HepG2 (cell line): ENCODE measurements at regions not wholly inside any gene's neighbourhood (a gene's known extent, or its start where the extent isn't known, plus 50 kb on each side); places are given as distances from the start of the nearest gene placed in this dataset.

Source experiments
- ATAC-seq: fragments of 200-7000 bp; cut with Tn5 transposase; 3 replicates; pipeline ENCODE4 v1.9.1; 2020; ENCODE audit warnings: mild to moderate bottlenecking, moderate library complexity
- BruUV-seq: library from RNA; stranded (reverse); fragments of 400-500 nt; replicated peaks from 2 replicates; lab custom pipeline; 2021; lab: Mats Ljungman, UMichigan
- CTCF ChIA-PET: fragments of 300-600 bp; formaldehyde crosslinking; extraction: SDS; loops from one replicate; lab custom pipeline; 2021; ENCODE audit warnings: low total read pairs, inconsistent platforms, low intra/inter-chr PET ratio; lab: Yijun Ruan, JAX
- POLR2A ChIA-PET: fragments of 350-600 bp; sonication (Branson Sonifier 250); formaldehyde crosslinking; loops from one replicate; lab custom pipeline; 2020; ENCODE audit warnings: antibody characterized with exemption, inconsistent platforms; lab: Yijun Ruan, JAX
- DNase-seq: peaks from one replicate; pipeline ENCODE4 v3.0.0-alpha.2; 2015; ENCODE audit warnings: low spot score
- FAIRE-seq: peaks from 3 replicates; lab custom pipeline; 2011; peaks lifted over from hg19 to GRCh38; lab: Jason Lieb, UNC
- H2AFZ ChIP-seq: one replicate; pipeline ENCODE4 v1.6.1; 2011; ENCODE audit warnings: low read length, inconsistent platforms
- H3K27ac ChIP-seq: fragments of 300-600 bp; 3 replicates; pipeline ENCODE4 v1.8.0; 2011; ENCODE audit warnings: mixed run types, mild to moderate bottlenecking, mixed read lengths, low read length, inconsistent platforms; ENCODE audit not compliant: insufficient read depth; ENCODE audit errors: extremely low read length
- H3K27me3 ChIP-seq, 2 experiments: fragments of 200-600 bp in 1 of 2; 2 replicates in 1 of 2; 3 replicates in 1 of 2; pipeline versions ENCODE4 v1.6.0 to v1.8.0; 2011; ENCODE audit warnings: low read length in 2 of 2, mild to moderate bottlenecking in 2 of 2, moderate library complexity in 2 of 2, inconsistent platforms in 1 of 2; ENCODE audit not compliant: insufficient read depth in 2 of 2, control insufficient read depth in 1 of 2
- H3K36me3 ChIP-seq, 2 experiments: fragments of 200-600 bp in 1 of 2; replicated peaks in 1 of 2; 2 replicates in 1 of 2; 3 replicates in 1 of 2; pipeline versions ENCODE4 v1.5.1 to v1.8.0; 2011; ENCODE audit warnings: low read length in 2 of 2, inconsistent platforms in 1 of 2; ENCODE audit not compliant: insufficient read depth in 2 of 2, control insufficient read depth in 1 of 2
- H3K4me1 ChIP-seq: 2 replicates; pipeline ENCODE4 v1.5.1; 2012; ENCODE audit warnings: low read length, inconsistent platforms; ENCODE audit not compliant: insufficient read depth
- H3K4me2 ChIP-seq: 2 replicates; pipeline ENCODE4 v1.6.0; 2011; ENCODE audit warnings: low read depth, low read length, inconsistent platforms
- H3K4me3 ChIP-seq, 3 experiments: fragments of 200-600 bp in 1 of 3; sonication (generic), shearing (Covaris generic) in 1 of 3; replicated peaks in 1 of 3; 2 replicates each; pipeline ENCODE4 v1.5.1; 2011 to 2016; ENCODE audit warnings: low read length in 3 of 3, inconsistent platforms in 2 of 3, low read depth in 2 of 3, mild to moderate bottlenecking in 2 of 3, control low read depth in 1 of 3, mixed read lengths in 1 of 3; ENCODE audit not compliant: insufficient read depth in 1 of 3
- H3K79me2 ChIP-seq: one replicate; pipeline ENCODE4 v1.6.1; 2011; ENCODE audit warnings: low read length, inconsistent platforms; ENCODE audit not compliant: insufficient read depth
- H3K9ac ChIP-seq: 2 replicates; pipeline ENCODE4 v1.6.0; 2011; ENCODE audit warnings: mild to moderate bottlenecking, low read depth, low read length, inconsistent platforms; ENCODE audit not compliant: insufficient read depth
- H3K9me3 ChIP-seq: 2 replicates; pipeline ENCODE4 v1.5.1; 2012; ENCODE audit warnings: mild to moderate bottlenecking, low read length
- H4K20me1 ChIP-seq: 2 replicates; pipeline ENCODE4 v1.6.0; 2011; ENCODE audit warnings: inconsistent platforms, mild to moderate bottlenecking, low read length, moderate library complexity; ENCODE audit not compliant: insufficient read depth
- IRF2 ChIP-seq: IDR thresholded peaks from 2 replicates; pipeline ENCODE4 v1.6.1; 2018; ENCODE audit warnings: missing genetic modification reagents, missing compliant biosample characterization
- MIER2 ChIP-seq: IDR thresholded peaks from 2 replicates; pipeline ENCODE4 v1.6.1; 2016; ENCODE audit warnings: missing biosample characterization, missing genetic modification reagents
- MTA1 ChIP-seq: sonication (generic); formaldehyde crosslinking; IDR thresholded peaks from 2 replicates; pipeline ENCODE4 v1.4.0; 2020; ENCODE audit warnings: missing genetic modification reagents, mild to moderate bottlenecking, borderline replicate concordance
- PAXIP1 ChIP-seq: sonication (generic); formaldehyde crosslinking; conservative IDR thresholded peaks from 2 replicates; pipeline ENCODE4 v1.4.0; 2020; ENCODE audit warnings: mild to moderate bottlenecking, missing genetic modification reagents, moderate library complexity
- SMARCE1 ChIP-seq: fragments of 450-650 bp; IDR thresholded peaks from 2 replicates; pipeline ENCODE4 v1.6.1; 2017; ENCODE audit warnings: borderline replicate concordance
- TAF1 ChIP-seq: sonication (generic); formaldehyde crosslinking; IDR thresholded peaks from 2 replicates; pipeline ENCODE4 v1.4.0; 2020; ENCODE audit warnings: missing genetic modification reagents
- TARDBP ChIP-seq: sonication (generic); formaldehyde crosslinking; IDR thresholded peaks from 2 replicates; pipeline ENCODE4 v1.8.0; 2022; ENCODE audit warnings: mild to moderate bottlenecking, missing genetic modification reagents
- ZKSCAN5 ChIP-seq: sonication (generic); formaldehyde crosslinking; IDR thresholded peaks from 2 replicates; pipeline ENCODE4 v1.5.1; 2020; ENCODE audit warnings: mild to moderate bottlenecking, missing genetic modification reagents
- ZNF136 ChIP-seq: sonication (generic); formaldehyde crosslinking; IDR thresholded peaks from 2 replicates; pipeline ENCODE4 v1.8.1; 2022; ENCODE audit warnings: low read depth, mild to moderate bottlenecking, moderate library complexity, missing genetic modification reagents
- ZNF296 ChIP-seq: sonication (generic); formaldehyde crosslinking; conservative IDR thresholded peaks from 2 replicates; pipeline ENCODE4 v1.5.0; 2020; ENCODE audit warnings: mild to moderate bottlenecking, missing genetic modification reagents
- ZNF512 ChIP-seq: sonication (generic); formaldehyde crosslinking; IDR thresholded peaks from 2 replicates; pipeline ENCODE4 v1.4.0; 2020; ENCODE audit warnings: mild to moderate bottlenecking, missing genetic modification reagents
- ZSCAN30 ChIP-seq: sonication (generic); formaldehyde crosslinking; IDR thresholded peaks from 2 replicates; pipeline ENCODE4 v1.5.0; 2020; ENCODE audit warnings: mild to moderate bottlenecking, missing genetic modification reagents
- ZSCAN5A ChIP-seq: sonication (generic); formaldehyde crosslinking; IDR thresholded peaks from 2 replicates; pipeline ENCODE4 v1.8.0; 2022; ENCODE audit warnings: mild to moderate bottlenecking, missing genetic modification reagents, borderline replicate concordance
- WGBS: methylation state at CpG from one replicate; pipeline ENCODE4 v1.1.6; 2017; ENCODE audit warnings: low lambda C conversion rate; 5-methylcytosine and 5-hydroxymethylcytosine counted together
- in situ Hi-C: cut with HindIII; loops from 2 replicates; pipeline ENCODE4 v1.10.0; 2017; ENCODE audit warnings: low pct_unique_long_range_greater_than_20kb; ENCODE audit not compliant: extremely low pct_ligation_motif_present
- intact Hi-C: fragments of 100-400 bp; cut with micrococcal nuclease; formaldehyde crosslinking; loops from one replicate; pipeline ENCODE4 v1.10.0; 2022; ENCODE audit not compliant: unreplicated experiment

GRCh38 chr7:115533785-115534184, 496.8 kb downstream of the TFEC start:
- WGBS = 0% methylated on average over 1 of the region's 1 CpG
- ATAC-seq (no peak), FAIRE-seq (no peak), DNase-seq (no peak)
- H3K36me3 ChIP-seq = no peaks in the 10 kb centered on the region
- H3K9ac ChIP-seq = no peak overlapping the region
- CTCF ChIA-PET = no interaction called here
- no peaks in the 10 kb centered on the region for H3K27me3 ChIP-seq
- H2AFZ ChIP-seq = no peak overlapping the region
- intact Hi-C loops = loop anchor here (10.0 kb wide), 1 partner anchor 839 kb away; no protein-coding TSS in a partner anchor
- no peak overlapping the region for H3K4me3 ChIP-seq
- no peaks in the 10 kb centered on the region for H3K79me2 ChIP-seq
- in situ Hi-C loops = no loop called here
- no peak overlapping the region for H3K4me2 ChIP-seq
- no TSS peak for BruUV-seq
- no peak for TF ChIP-seq TARDBP
- TF ChIP-seq ZNF136 (CRISPR knock-in tag) = no peak
- no peak for TF ChIP-seq TAF1
- no peaks in the 10 kb centered on the region for H4K20me1 ChIP-seq
- no peaks in the 10 kb centered on the region for H3K4me1 ChIP-seq
- H3K27ac ChIP-seq = no peak overlapping the region
- H3K9me3 ChIP-seq = no peaks in the 10 kb centered on the region
- POLR2A ChIA-PET = no interaction called here

GRCh38 chr7:115526278-115526677, 504.3 kb downstream of the TFEC start:
- BruUV-seq = no TSS peak
- ATAC-seq = no peak
- WGBS = 5% methylated on average over 3 of the region's 3 CpGs
- no peak overlapping the region for H3K4me3 ChIP-seq
- H3K9me3 ChIP-seq = peaks cover 20% of the 10 kb centered on the region
- no peak overlapping the region for H3K27ac ChIP-seq
- no peaks in the 10 kb centered on the region for H3K79me2 ChIP-seq
- no peaks in the 10 kb centered on the region for H4K20me1 ChIP-seq
- H3K27me3 ChIP-seq = no peaks in the 10 kb centered on the region
- no peak overlapping the region for H2AFZ ChIP-seq
- POLR2A ChIA-PET = no interaction called here
- in situ Hi-C loops = no loop called here
- intact Hi-C loops = no loop called here
- H3K9ac ChIP-seq = no peak overlapping the region
- H3K4me1 ChIP-seq = no peaks in the 10 kb centered on the region
- DNase-seq = no peak
- TF ChIP-seq MIER2 (CRISPR knock-in tag) = no peak
- no peak for TF ChIP-seq ZSCAN5A
- TF ChIP-seq SMARCE1 = no peak
- no peak for TF ChIP-seq PAXIP1 (CRISPR knock-in tag)
- no peak for TF ChIP-seq ZKSCAN5 (CRISPR knock-in tag)
- no peak for TF ChIP-seq ZNF296
- no peak for TF ChIP-seq ZSCAN30 (CRISPR knock-in tag)
- TF ChIP-seq ZNF512 (CRISPR knock-in tag) = no peak
- no peak for TF ChIP-seq IRF2 (CRISPR knock-in tag)
- no peak for TF ChIP-seq MTA1 (CRISPR knock-in tag)
- no peak overlapping the region for H3K4me2 ChIP-seq
- FAIRE-seq = no peak
- no peaks in the 10 kb centered on the region for H3K36me3 ChIP-seq
- CTCF ChIA-PET = no interaction called here
